Adrenal gland (tissue), 9 donors: ENCODE measurements at regions not wholly inside any gene's neighbourhood (a gene's known extent, or its start where the extent isn't known, plus 50 kb on each side); places are given as distances from the start of the nearest gene placed in this dataset.

ENCODE experiments used
- DNase-seq, 7 donors: peaks; one replicate each; pipeline ENCODE4 v3.0.0-alpha.2; 2019 to 2020
- H3K27ac ChIP-seq, 5 donors: fragments of 200-600 bp; sonication (generic) in 4 of 5; 1 replicate in 3 of 5; 2 replicates in 2 of 5; pipeline versions ENCODE4 v1.5.1 to v1.8.0; 2016 to 2020; ENCODE audit warnings: mild to moderate bottlenecking in 1 of 5
- H3K27me3 ChIP-seq: fragments of 200-600 bp; 2 replicates; pipeline ENCODE4 v1.8.0; 2021
- H3K36me3 ChIP-seq, 2 donors: fragments of 200-600 bp; replicated peaks in 1 of 2; 1 replicate in 1 of 2; 2 replicates in 1 of 2; pipeline versions ENCODE4 v1.5.1 to v1.8.0; 2018 to 2022
- H3K4me1 ChIP-seq, 2 donors: fragments of 200-600 bp; replicated peaks in 1 of 2; 1 replicate in 1 of 2; 2 replicates in 1 of 2; pipeline versions ENCODE4 v1.5.1 to v1.8.0; 2018 to 2021
- H3K4me3 ChIP-seq, 4 donors: fragments of 200-600 bp; sonication (generic) in 3 of 4; one replicate each; pipeline ENCODE4 v1.5.1; 2016 to 2018
- H3K9me3 ChIP-seq, 3 donors: fragments of 200-600 bp; sonication (generic) in 1 of 3; replicated peaks in 1 of 3; 1 replicate in 2 of 3; 2 replicates in 1 of 3; pipeline versions ENCODE4 v1.5.1 to v1.8.0; 2016 to 2021
- CTCF ChIP-seq, 6 experiments: fragments of 450-650 bp in 4 of 6; fragments of 200-600 bp in 2 of 6; sonication (generic) in 1 of 6; IDR thresholded peaks; 1 replicate in 5 of 6; 2 replicates in 1 of 6; pipeline versions ENCODE4 v1.5.1 to v1.8.0; 2016 to 2021; ENCODE audit warnings: antibody characterized with exemption in 6 of 6, mild to moderate bottlenecking in 2 of 6, moderate library complexity in 1 of 6
- POLR2A ChIP-seq, 2 donors: fragments of 450-650 bp; IDR thresholded peaks; one replicate each; pipeline ENCODE4 v1.6.1; 2017; ENCODE audit warnings: antibody characterized with exemption in 2 of 2, mild to moderate bottlenecking in 2 of 2, moderate library complexity in 1 of 2
- WGBS, 4 donors: extraction: QIAGEN DNeasy Blood & Tissue Kit in 2 of 4; methylation state at CpG; one replicate each; pipeline versions ENCODE4 v1.1.5 to v1.1.7; 2013 to 2017; 5-methylcytosine and 5-hydroxymethylcytosine counted together
- intact Hi-C, 2 donors: fragments of 100-400 bp; cut with DNase I; formaldehyde crosslinking; loops; one replicate each; pipeline versions ENCODE4 v1.14.1 to v1.15.0; 2022 to 2023
- donor health status: healthy with polysubstance abuse.
- donor health status: Bipolar disorder and iron deficiency.
- donor health status: DM: yes; HTN: yes; CAD: no.
- donor health status: DM: no; HTN: no; CAD: no.
- donor health status: DM: no; HTN: no; CAD: no.

- H3K27me3 ChIP-seq: no peaks in the 10 kb centered on the region
- DNase-seq: no peak
- intact Hi-C loops: no loop called here
- TF ChIP-seq CTCF (IDR thresholded peaks at IDR 0.05) (no peak), POLR2A (IDR thresholded peaks at IDR 0.05) (no peak)
- H3K4me3 ChIP-seq: no peak overlapping the region
- no peaks in the 10 kb centered on the region for H3K4me1 ChIP-seq
- H3K36me3 ChIP-seq: no peaks in the 10 kb centered on the region
- H3K9me3 ChIP-seq: peaks cover 0 to 8% (median 5%) of the 10 kb centered on the region in 3 donors
- no peak overlapping the region for H3K27ac ChIP-seq
These were observed 437.7 kb downstream of the CPS1 start for GRCh38 chr2:210994104-210994503.

GRCh38 chr2:210997373-210997772, 441.0 kb downstream of the CPS1 start:
- Histone ChIP-seq H3K27ac (no peak overlapping the region), H3K9me3 (peaks cover 0 to 8% (median 5%) of the 10 kb centered on the region in 3 donors), H3K4me3 (no peak overlapping the region), H3K27me3 (no peaks in the 10 kb centered on the region), H3K36me3 (no peaks in the 10 kb centered on the region), H3K4me1 (no peaks in the 10 kb centered on the region)
- intact Hi-C loops: no loop called here
- DNase-seq: no peak
- no peak for TF ChIP-seq CTCF (IDR thresholded peaks at IDR 0.05)
- TF ChIP-seq POLR2A (IDR thresholded peaks at IDR 0.05): no peak

- TF ChIP-seq POLR2A (IDR thresholded peaks at IDR 0.05) (no peak), CTCF (IDR thresholded peaks at IDR 0.05) (no peak)
- H3K4me3 ChIP-seq: no peak overlapping the region
- H3K27me3 ChIP-seq: no peaks in the 10 kb centered on the region
- intact Hi-C loops: no loop called here
- no peak overlapping the region for H3K27ac ChIP-seq
- 86 to 92% (median 89%) methylated on average over 2 of the region's 2 CpGs for WGBS, 4 donors
- peaks cover 0 to 8% (median 3%) of the 10 kb centered on the region in 3 donors for H3K9me3 ChIP-seq
- no peak for DNase-seq
- no peaks in the 10 kb centered on the region for H3K36me3 ChIP-seq
- no peaks in the 10 kb centered on the region for H3K4me1 ChIP-seq
These were observed 441.9 kb downstream of the CPS1 start for GRCh38 chr2:210998334-210998733.

GRCh38 chr2:211014376-211014775, 458.0 kb downstream of the CPS1 start:
- TF ChIP-seq CTCF (IDR thresholded peaks at IDR 0.05): no peak
- no peak for TF ChIP-seq POLR2A (IDR thresholded peaks at IDR 0.05)
- H3K27me3 ChIP-seq: no peaks in the 10 kb centered on the region
- intact Hi-C loops: no loop called here
- DNase-seq: no peak
- no peaks in the 10 kb centered on the region for H3K4me1 ChIP-seq
- WGBS, 4 donors: 8 to 18% (median 15%) methylated on average over 4 of the region's 4 CpGs
- H3K4me3 ChIP-seq: no peak overlapping the region
- H3K9me3 ChIP-seq: no peaks in the 10 kb centered on the region
- H3K36me3 ChIP-seq: no peaks in the 10 kb centered on the region
- H3K27ac ChIP-seq: no peak overlapping the region
